ENCODE measurements at regions not wholly inside any gene's neighbourhood (a gene's known extent, or its start where the extent isn't known, plus 50 kb on each side); places are given as distances from the start of the nearest gene placed in this dataset.
"Not testable (repeated sequence)": the region's sequence is repeated elsewhere in the genome, so short reads cannot be mapped to it uniquely, and the experiment has no call there.

- no peak for DNase-seq (ENCODE audit: low read depth)
Measured at GRCh38 chr2:44051593-44052347, 56.0 kb upstream of the LRPPRC start.

- no peak for DNase-seq (ENCODE audit: low read depth)
Measured at GRCh38 chr2:44052584-44052983, 56.8 kb upstream of the LRPPRC start.

GRCh38 chr2:44053052-44053451 is 57.3 kb upstream of the LRPPRC start:
- no peak for DNase-seq (ENCODE audit: low read depth)

GRCh38 chr2:44053456-44053855 is 57.7 kb upstream of the LRPPRC start:
- DNase-seq (ENCODE audit: low read depth), result no peak

- no peak for DNase-seq (ENCODE audit: low read depth)
Measured at GRCh38 chr2:44055229-44055628, 59.4 kb upstream of the LRPPRC start.

GRCh38 chr2:44055664-44056063 is 59.9 kb upstream of the LRPPRC start:
- DNase-seq (ENCODE audit: low read depth), result no peak

- DNase-seq (ENCODE audit: low read depth), result no peak
Measured at GRCh38 chr2:44056947-44057346, 61.2 kb upstream of the LRPPRC start.

- DNase-seq (ENCODE audit: low read depth), result not testable (repeated sequence)
Measured at GRCh38 chr2:44060286-44060685, 64.5 kb upstream of the LRPPRC start.

- DNase-seq (ENCODE audit: low read depth), result no peak
Measured at GRCh38 chr2:44060990-44061389, 65.2 kb upstream of the LRPPRC start.

- no peak for DNase-seq (ENCODE audit: low read depth)
Measured at GRCh38 chr2:44061469-44061868, 65.7 kb upstream of the LRPPRC start.

- no peak for DNase-seq (ENCODE audit: low read depth)
Measured at GRCh38 chr2:44061876-44062275, 66.1 kb upstream of the LRPPRC start.

GRCh38 chr2:44063033-44063432 is 67.2 kb upstream of the LRPPRC start:
- no peak for DNase-seq (ENCODE audit: low read depth)

GRCh38 chr2:44064281-44064680 is 68.5 kb upstream of the LRPPRC start:
- DNase-seq (ENCODE audit: low read depth), result not testable (repeated sequence)

GRCh38 chr2:44067012-44067790 is 71.4 kb upstream of the LRPPRC start:
- DNase-seq (ENCODE audit: low read depth), result not testable (repeated sequence)

GRCh38 chr2:44067791-44068181 is 72.0 kb upstream of the LRPPRC start:
- DNase-seq (ENCODE audit: low read depth), result not testable (repeated sequence)

GRCh38 chr2:44071454-44072046 is 75.8 kb upstream of the LRPPRC start:
- no peak for DNase-seq (ENCODE audit: low read depth)

- not testable (repeated sequence) for DNase-seq (ENCODE audit: low read depth)
Measured at GRCh38 chr2:44073667-44074066, 77.9 kb upstream of the LRPPRC start.

GRCh38 chr2:44074795-44075194 is 79.0 kb upstream of the LRPPRC start:
- DNase-seq (ENCODE audit: low read depth), result not testable (repeated sequence)

GRCh38 chr2:44075541-44075940 is 79.8 kb upstream of the LRPPRC start:
- no peak for DNase-seq (ENCODE audit: low read depth)

- no peak for DNase-seq (ENCODE audit: low read depth)
Measured at GRCh38 chr2:44077942-44078511, 82.2 kb upstream of the LRPPRC start.

GRCh38 chr2:44079686-44080085 is 83.9 kb upstream of the LRPPRC start:
- DNase-seq (ENCODE audit: low read depth), result no peak

GRCh38 chr2:44083054-44083453 is 85.6 kb upstream of the PPM1B start:
- DNase-seq (ENCODE audit: low read depth), result no peak

GRCh38 chr2:44084850-44085249 is 83.8 kb upstream of the PPM1B start:
- DNase-seq (ENCODE audit: low read depth), result no peak
